GM19035 (cell line): ENCODE measurements at regions not wholly inside any gene's neighbourhood (a gene's known extent, or its start where the extent isn't known, plus 50 kb on each side); places are given as distances from the start of the nearest gene placed in this dataset.

ENCODE experiments used
- ATAC-seq: cut with Tn5 transposase; IDR thresholded peaks from one replicate; pipeline ENCODE4 v1.9.1; 2021; ENCODE audit not compliant: unreplicated experiment

- no peak for ATAC-seq
These were observed 101.7 kb upstream of the PAX6 start for GRCh38 chr11:31912808-31913207.

GRCh38 chr11:31910950-31911576 is 99.9 kb upstream of the PAX6 start:
- ATAC-seq = no peak

- no peak for ATAC-seq
These were observed 92.3 kb upstream of the PAX6 start for GRCh38 chr11:31903225-31904074.

GRCh38 chr11:31902706-31903105 is 91.6 kb upstream of the PAX6 start:
- no peak for ATAC-seq

- ATAC-seq = no peak
These were observed 84.8 kb upstream of the PAX6 start for GRCh38 chr11:31895926-31896325.

GRCh38 chr11:31887180-31887579 is 76.1 kb upstream of the PAX6 start:
- no peak for ATAC-seq

- no peak for ATAC-seq
These were observed 73.0 kb upstream of the PAX6 start for GRCh38 chr11:31884080-31884479.

- no peak for ATAC-seq
These were observed 72.3 kb upstream of the PAX6 start for GRCh38 chr11:31883435-31883834.

GRCh38 chr11:31882951-31883392 is 71.8 kb upstream of the PAX6 start:
- ATAC-seq = no peak

GRCh38 chr11:31881825-31882224 is 70.7 kb upstream of the PAX6 start:
- ATAC-seq = no peak

GRCh38 chr11:31879681-31880080 is 68.6 kb upstream of the PAX6 start:
- no peak for ATAC-seq

- no peak for ATAC-seq
These were observed 66.7 kb upstream of the PAX6 start for GRCh38 chr11:31877863-31878262.

GRCh38 chr11:31877083-31877482 is 66.0 kb upstream of the PAX6 start:
- ATAC-seq = no peak

- no peak for ATAC-seq
These were observed 64.9 kb upstream of the PAX6 start for GRCh38 chr11:31875866-31876560.

- ATAC-seq = no peak
These were observed 63.6 kb upstream of the PAX6 start for GRCh38 chr11:31874631-31875191.

GRCh38 chr11:31873124-31873523 is 62.0 kb upstream of the PAX6 start:
- ATAC-seq = no peak

- no peak for ATAC-seq
These were observed 60.9 kb upstream of the PAX6 start for GRCh38 chr11:31872076-31872443.

GRCh38 chr11:31871310-31872075 is 60.4 kb upstream of the PAX6 start:
- ATAC-seq = no peak

- no peak for ATAC-seq
These were observed 59.6 kb upstream of the PAX6 start for GRCh38 chr11:31870609-31871309.

GRCh38 chr11:31869986-31870385 is 58.9 kb upstream of the PAX6 start:
- no peak for ATAC-seq
